OCI-LY7 (cell line): ENCODE measurements at regions not wholly inside any gene's neighbourhood (a gene's known extent, or its start where the extent isn't known, plus 50 kb on each side); places are given as distances from the start of the nearest gene placed in this dataset.

Source experiments
- BruUV-seq: library from RNA; stranded (reverse); fragments of 400-500 nt; replicated peaks from 2 replicates; lab custom pipeline; 2021; lab: Mats Ljungman, UMichigan
- CTCF ChIA-PET: fragments of 300-600 bp; sonication (Branson Sonifier 250); formaldehyde crosslinking; loops from one replicate; lab custom pipeline; 2022; ENCODE audit warnings: antibody characterized with exemption; ENCODE audit not compliant: unreplicated experiment; lab: Charles Lee
- POLR2A ChIA-PET: fragments of 300-600 bp; sonication (Branson Sonifier 250); formaldehyde crosslinking; loops from one replicate; lab custom pipeline; 2022; ENCODE audit warnings: antibody characterized with exemption; lab: Charles Lee
- DNase-seq: peaks from one replicate; pipeline ENCODE4 v3.0.0-alpha.2; 2015; ENCODE audit warnings: low spot score
- H2AFZ ChIP-seq: fragments of 200-600 bp; sonication (generic), shearing (Covaris generic); 2 replicates; pipeline ENCODE4 v1.6.1; 2014; ENCODE audit warnings: mild to moderate bottlenecking, antibody characterized with exemption, low read length, moderate library complexity
- H3K27ac ChIP-seq: fragments of 200-600 bp; sonication (generic); 2 replicates; pipeline ENCODE4 v1.5.1; 2014; ENCODE audit warnings: mixed run types, low read depth, mild to moderate bottlenecking, moderate library complexity, low read length, inconsistent platforms; ENCODE audit not compliant: poor library complexity, severe bottlenecking
- H3K36me3 ChIP-seq: fragments of 200-600 bp; sonication (generic); 2 replicates; pipeline ENCODE4 v1.6.1; 2014; ENCODE audit warnings: mild to moderate bottlenecking, antibody characterized with exemption, low read length, moderate library complexity, mixed read lengths; ENCODE audit not compliant: insufficient read depth
- H3K4me1 ChIP-seq: fragments of 200-600 bp; sonication (generic); 2 replicates; pipeline ENCODE4 v1.5.1; 2014; ENCODE audit warnings: mild to moderate bottlenecking, low read length; ENCODE audit not compliant: insufficient read depth, poor library complexity, severe bottlenecking
- H3K4me2 ChIP-seq: fragments of 200-600 bp; sonication (generic); 2 replicates; pipeline ENCODE4 v1.6.1; 2014; ENCODE audit warnings: mild to moderate bottlenecking, low read length
- H3K4me3 ChIP-seq: fragments of 200-600 bp; sonication (generic); 2 replicates; pipeline ENCODE4 v1.5.1; 2014; ENCODE audit warnings: mild to moderate bottlenecking, low read depth, low read length; ENCODE audit not compliant: poor library complexity, severe bottlenecking
- H3K79me2 ChIP-seq: fragments of 200-600 bp; sonication (generic); 2 replicates; pipeline ENCODE4 v1.6.1; 2016; ENCODE audit warnings: low read depth, mild to moderate bottlenecking, low read length, moderate library complexity, mixed read lengths; ENCODE audit not compliant: insufficient read depth
- H3K9me2 ChIP-seq: fragments of 200-600 bp; sonication (generic); 2 replicates; pipeline ENCODE4 v1.6.1; 2016; ENCODE audit warnings: mild to moderate bottlenecking, low read length, mixed read lengths; ENCODE audit not compliant: insufficient read depth
- H3K9me3 ChIP-seq: fragments of 200-600 bp; sonication (generic); 2 replicates; pipeline ENCODE4 v1.6.1; 2014; ENCODE audit warnings: mild to moderate bottlenecking, mixed run types, low read length, mixed read lengths
- H4K20me1 ChIP-seq: fragments of 200-600 bp; sonication (generic); 2 replicates; pipeline ENCODE4 v1.6.1; 2014; ENCODE audit warnings: mild to moderate bottlenecking, antibody characterized with exemption, low read length, moderate library complexity, mixed read lengths; ENCODE audit not compliant: insufficient read depth
- CTCF ChIP-seq: fragments of 200-600 bp; sonication (generic); conservative IDR thresholded peaks from 2 replicates; pipeline ENCODE4 v1.5.1; 2014; ENCODE audit warnings: mild to moderate bottlenecking, antibody characterized with exemption, low read length, moderate library complexity, mixed read lengths
- EZH2phosphoT487 ChIP-seq: fragments of 200-600 bp; sonication (generic); IDR thresholded peaks from 2 replicates; pipeline ENCODE4 v1.6.1; 2018; ENCODE audit warnings: low read depth, borderline replicate concordance, mild to moderate bottlenecking, mixed run types, antibody characterized with exemption, low read length, moderate library complexity, mixed read lengths
- intact Hi-C: fragments of 100-400 bp; cut with micrococcal nuclease; formaldehyde crosslinking; loops from one replicate; pipeline ENCODE4 v1.10.0; 2022; ENCODE audit not compliant: unreplicated experiment

GRCh38 chr2:15058015-15058720, 425.7 kb downstream of the LRATD1 start:
- DNase-seq = peak; percentile 51
- ChIA-PET CTCF (no interaction called here), POLR2A (no interaction called here)
- no peak for TF ChIP-seq EZH2phosphoT487
- peak; percentile 79 for TF ChIP-seq CTCF
- Histone ChIP-seq H3K9me2 (no peaks in the 10 kb centered on the region), H3K36me3 (no peaks in the 10 kb centered on the region), H3K79me2 (no peaks in the 10 kb centered on the region), H3K4me2 (no peak overlapping the region), H3K4me3 (no peak overlapping the region), H3K27ac (no peak overlapping the region), H3K4me1 (no peaks in the 10 kb centered on the region), H3K9me3 (no peaks in the 10 kb centered on the region), H2AFZ (no peak overlapping the region), H4K20me1 (no peaks in the 10 kb centered on the region)
- BruUV-seq = no TSS peak
- intact Hi-C loops = no loop called here

- BruUV-seq = no TSS peak
- no peak for DNase-seq
- Histone ChIP-seq H3K9me3 (no peaks in the 10 kb centered on the region), H3K9me2 (no peaks in the 10 kb centered on the region), H3K27ac (no peak overlapping the region), H3K36me3 (no peaks in the 10 kb centered on the region), H2AFZ (no peak overlapping the region), H3K79me2 (no peaks in the 10 kb centered on the region), H4K20me1 (no peaks in the 10 kb centered on the region), H3K4me1 (no peaks in the 10 kb centered on the region), H3K4me3 (no peak overlapping the region), H3K4me2 (no peak overlapping the region)
- ChIA-PET CTCF (no interaction called here), POLR2A (no interaction called here)
- intact Hi-C loops = no loop called here
- no peak for TF ChIP-seq CTCF
- no peak for TF ChIP-seq EZH2phosphoT487
Measured at GRCh38 chr2:15058721-15059157, 426.2 kb downstream of the LRATD1 start.

- no peaks in the 10 kb centered on the region for H4K20me1 ChIP-seq
- H3K4me2 ChIP-seq = no peak overlapping the region
- no peaks in the 10 kb centered on the region for H3K36me3 ChIP-seq
- CTCF ChIA-PET = no interaction called here
- H3K79me2 ChIP-seq = no peaks in the 10 kb centered on the region
- DNase-seq = no peak
- TF ChIP-seq EZH2phosphoT487 (no peak), CTCF (no peak)
- no peak overlapping the region for H2AFZ ChIP-seq
- POLR2A ChIA-PET = interaction anchor here (0.6 to 0.7 kb wide), 4 partner anchors 9 to 1530 kb away, joined by 3 to 4 read pairs (median 3); no protein-coding TSS in a partner anchor
- H3K27ac ChIP-seq = no peak overlapping the region
- no peaks in the 10 kb centered on the region for H3K4me1 ChIP-seq
- no peaks in the 10 kb centered on the region for H3K9me3 ChIP-seq
- intact Hi-C loops = no loop called here
- no TSS peak for BruUV-seq
- H3K4me3 ChIP-seq = no peak overlapping the region
- H3K9me2 ChIP-seq = no peaks in the 10 kb centered on the region
Measured at GRCh38 chr2:15059870-15060512, 427.5 kb downstream of the LRATD1 start.
